ENCODE measurements at regions not wholly inside any gene's neighbourhood (a gene's known extent, or its start where the extent isn't known, plus 50 kb on each side); places are given as distances from the start of the nearest gene placed in this dataset.
"Not testable (repeated sequence)": the region's sequence is repeated elsewhere in the genome, so short reads cannot be mapped to it uniquely, and the experiment has no call there.

DNA sequence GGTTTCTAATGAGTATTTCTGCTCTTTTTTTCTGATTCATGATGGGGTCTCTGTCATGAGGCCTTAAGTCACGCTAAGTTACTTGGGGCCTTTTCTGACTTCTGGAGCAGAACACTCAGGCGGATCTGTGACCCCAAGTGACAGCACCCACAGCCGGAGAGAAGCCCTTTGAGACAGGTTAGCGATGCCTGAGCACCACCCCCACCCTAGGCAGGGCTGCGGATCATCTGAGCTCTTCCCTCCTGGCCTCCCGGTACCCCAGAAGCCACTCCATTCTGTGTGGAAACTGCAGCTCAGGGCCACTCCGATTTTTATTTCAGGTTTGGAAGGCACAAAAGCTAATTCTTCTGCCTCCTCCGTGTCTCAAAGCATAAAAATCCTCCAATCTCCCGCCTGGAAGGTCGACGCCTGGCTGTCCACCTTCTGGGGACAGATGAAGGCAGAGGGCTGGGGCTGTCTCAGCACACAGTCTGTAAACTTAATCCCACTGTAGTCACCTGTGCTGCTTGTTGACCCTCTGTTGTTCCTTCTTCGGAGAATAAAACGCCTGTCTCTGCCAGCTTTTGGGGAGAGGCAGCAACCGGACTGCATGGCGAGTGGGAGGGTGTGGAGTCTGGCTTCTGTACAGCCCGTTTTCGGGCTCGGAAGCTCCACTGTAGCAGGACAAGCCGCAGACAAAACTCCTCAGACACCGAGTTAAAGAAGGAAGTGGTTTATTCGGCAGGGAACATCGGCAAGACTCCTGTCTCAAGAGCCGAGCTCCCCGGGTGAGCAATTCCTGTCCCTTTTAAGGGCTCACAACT is 88.8 kb downstream of the SPRY4 start:
- TF ChIP-seq, protein P1, sequence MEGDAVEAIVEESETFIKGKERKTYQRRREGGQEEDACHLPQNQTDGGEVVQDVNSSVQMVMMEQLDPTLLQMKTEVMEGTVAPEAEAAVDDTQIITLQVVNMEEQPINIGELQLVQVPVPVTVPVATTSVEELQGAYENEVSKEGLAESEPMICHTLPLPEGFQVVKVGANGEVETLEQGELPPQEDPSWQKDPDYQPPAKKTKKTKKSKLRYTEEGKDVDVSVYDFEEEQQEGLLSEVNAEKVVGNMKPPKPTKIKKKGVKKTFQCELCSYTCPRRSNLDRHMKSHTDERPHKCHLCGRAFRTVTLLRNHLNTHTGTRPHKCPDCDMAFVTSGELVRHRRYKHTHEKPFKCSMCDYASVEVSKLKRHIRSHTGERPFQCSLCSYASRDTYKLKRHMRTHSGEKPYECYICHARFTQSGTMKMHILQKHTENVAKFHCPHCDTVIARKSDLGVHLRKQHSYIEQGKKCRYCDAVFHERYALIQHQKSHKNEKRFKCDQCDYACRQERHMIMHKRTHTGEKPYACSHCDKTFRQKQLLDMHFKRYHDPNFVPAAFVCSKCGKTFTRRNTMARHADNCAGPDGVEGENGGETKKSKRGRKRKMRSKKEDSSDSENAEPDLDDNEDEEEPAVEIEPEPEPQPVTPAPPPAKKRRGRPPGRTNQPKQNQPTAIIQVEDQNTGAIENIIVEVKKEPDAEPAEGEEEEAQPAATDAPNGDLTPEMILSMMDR (conservative IDR thresholded peaks at IDR 0.05; ENCODE audit: low read depth, low read length) = no peak
- no peak overlapping the region for H3K4me3 ChIP-seq (ENCODE audit: low read length)
- no peak for DNase-seq (ENCODE audit: low read depth)

DNA sequence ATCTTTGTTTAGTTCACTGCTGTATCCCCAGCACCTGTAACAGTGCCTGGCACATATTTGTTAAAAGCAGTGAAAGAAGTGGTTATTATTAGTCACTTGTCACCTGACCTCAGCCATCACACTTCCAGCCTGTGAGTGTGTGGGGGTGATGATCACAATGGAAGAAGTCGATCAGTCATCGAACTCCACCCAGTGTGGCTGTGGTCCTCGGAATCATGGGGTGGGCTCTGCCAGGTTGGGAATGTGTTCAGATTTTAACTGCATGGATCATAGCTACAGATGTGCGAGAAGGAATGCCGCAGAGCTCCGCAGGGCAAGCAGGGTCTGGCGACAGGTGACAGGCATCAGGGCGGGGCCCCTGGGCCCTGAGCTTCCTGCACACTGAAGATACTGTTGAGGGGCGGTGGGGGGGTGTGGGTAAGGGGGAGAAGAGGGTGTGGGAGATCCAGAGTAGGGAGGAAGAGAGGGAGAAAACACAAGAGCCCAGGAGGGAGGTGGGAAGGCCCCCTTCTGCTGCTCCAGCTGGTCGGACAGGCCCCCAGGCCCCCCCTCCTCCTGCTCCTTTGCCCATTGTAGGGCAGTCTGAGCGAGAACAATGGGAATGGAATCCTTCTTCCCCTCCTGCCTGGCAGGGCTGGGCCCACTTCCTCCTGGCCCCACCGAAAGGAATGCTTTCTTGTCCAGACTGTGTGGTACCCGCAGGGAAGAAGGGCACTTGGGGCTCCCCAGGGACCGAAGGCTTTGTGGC is 89.6 kb downstream of the SPRY4 start:
- DNase-seq (ENCODE audit: low read depth) = no peak
- no peak overlapping the region for H3K4me3 ChIP-seq (ENCODE audit: low read length)
- TF ChIP-seq, protein P1 (conservative IDR thresholded peaks at IDR 0.05; ENCODE audit: low read depth, low read length) = no peak

DNA sequence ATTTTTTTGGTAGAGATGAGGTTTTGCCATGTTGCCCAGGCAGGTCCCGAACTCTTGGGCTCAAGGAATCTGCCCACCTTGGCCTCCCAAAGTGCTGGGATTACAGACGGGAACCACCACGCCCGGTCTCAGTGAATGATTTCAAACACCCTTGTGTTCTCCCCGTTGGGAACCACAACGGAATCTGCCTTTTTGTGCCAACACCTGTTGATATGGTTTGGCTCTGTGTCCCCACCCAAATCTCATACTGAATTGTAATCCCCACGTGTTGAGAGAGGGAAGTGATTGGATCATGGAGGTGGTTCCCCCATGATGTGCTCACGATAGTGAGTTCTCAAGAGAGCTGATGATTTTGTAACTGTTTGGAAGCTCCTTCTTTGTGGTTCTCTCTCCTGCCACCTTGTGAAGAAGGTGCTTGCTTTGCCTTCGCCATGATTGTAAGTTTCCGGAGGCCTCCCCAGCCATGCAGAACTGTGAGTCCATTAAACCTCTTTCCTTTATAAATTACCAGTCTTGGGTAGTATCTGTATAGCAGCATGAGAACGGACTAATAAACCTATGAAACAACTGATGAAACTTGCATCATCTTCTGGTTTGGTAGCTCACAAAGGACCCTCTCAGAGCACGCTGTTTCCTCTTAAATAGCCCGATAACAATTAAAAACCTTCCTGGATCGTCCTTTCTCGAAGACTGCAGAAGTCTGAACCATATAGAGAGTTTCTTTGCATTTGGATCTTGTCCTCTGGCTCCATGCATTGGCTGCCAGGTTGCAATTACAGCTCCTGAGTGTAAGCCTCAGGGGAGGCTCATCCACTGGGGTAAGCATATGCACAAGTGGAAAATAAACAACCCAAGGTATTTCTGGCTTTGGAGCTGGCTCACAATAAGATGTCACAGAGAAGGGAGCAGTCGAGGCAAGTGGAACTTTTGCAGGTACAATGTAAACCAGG is 91.5 kb downstream of the SPRY4 start:
- DNase-seq (ENCODE audit: low read depth) = no peak
- TF ChIP-seq, protein P1 (conservative IDR thresholded peaks at IDR 0.05; ENCODE audit: low read depth, low read length) = no peak
- H3K4me3 ChIP-seq (ENCODE audit: low read length) = no peak overlapping the region

DNA sequence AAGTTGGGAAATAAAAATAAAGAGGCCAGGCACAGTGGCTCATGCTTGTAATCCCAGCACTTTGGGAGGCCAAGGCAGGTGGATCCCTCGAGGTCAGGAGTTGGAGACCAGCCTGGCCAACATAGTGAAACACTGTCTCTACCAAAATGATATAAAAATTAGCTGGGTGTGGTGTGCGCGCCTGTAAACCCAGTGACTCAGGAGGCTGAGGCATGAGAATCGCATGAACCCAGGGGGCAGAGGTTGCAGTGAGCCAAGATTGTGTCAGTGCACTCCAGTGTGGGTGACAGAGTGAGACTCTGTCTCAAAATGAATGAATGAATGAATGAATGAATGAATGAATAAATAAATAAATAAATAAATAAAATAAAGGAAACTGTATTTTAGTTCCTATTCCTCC is 93.9 kb downstream of the SPRY4 start:
- not testable (repeated sequence) for H3K4me3 ChIP-seq (ENCODE audit: low read length); DNase-seq (ENCODE audit: low read depth)

DNA sequence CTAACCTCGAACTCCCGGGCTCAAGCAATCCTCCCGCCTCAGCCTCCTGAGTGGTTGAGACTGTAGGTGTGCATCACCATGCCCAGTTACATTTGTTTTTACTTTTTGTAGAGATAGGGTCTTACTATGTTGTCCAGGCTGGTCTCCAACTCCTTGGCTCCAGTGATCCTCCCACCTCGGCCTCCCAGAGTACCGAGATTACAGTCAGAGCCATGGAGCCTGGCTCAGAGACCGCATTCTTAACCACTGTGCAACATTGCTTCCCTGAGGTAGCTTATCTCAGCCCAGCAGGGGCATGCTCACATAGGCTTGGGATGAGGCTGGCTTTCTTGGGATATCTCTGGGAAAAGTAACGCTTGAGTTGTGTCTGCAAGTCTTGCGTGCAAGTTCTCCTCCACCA is 99.7 kb downstream of the SPRY4 start:
- TF ChIP-seq, protein P1 (conservative IDR thresholded peaks at IDR 0.05; ENCODE audit: low read depth, low read length) = no peak
- no peak for DNase-seq (ENCODE audit: low read depth)
- no peak overlapping the region for H3K4me3 ChIP-seq (ENCODE audit: low read length)

DNA sequence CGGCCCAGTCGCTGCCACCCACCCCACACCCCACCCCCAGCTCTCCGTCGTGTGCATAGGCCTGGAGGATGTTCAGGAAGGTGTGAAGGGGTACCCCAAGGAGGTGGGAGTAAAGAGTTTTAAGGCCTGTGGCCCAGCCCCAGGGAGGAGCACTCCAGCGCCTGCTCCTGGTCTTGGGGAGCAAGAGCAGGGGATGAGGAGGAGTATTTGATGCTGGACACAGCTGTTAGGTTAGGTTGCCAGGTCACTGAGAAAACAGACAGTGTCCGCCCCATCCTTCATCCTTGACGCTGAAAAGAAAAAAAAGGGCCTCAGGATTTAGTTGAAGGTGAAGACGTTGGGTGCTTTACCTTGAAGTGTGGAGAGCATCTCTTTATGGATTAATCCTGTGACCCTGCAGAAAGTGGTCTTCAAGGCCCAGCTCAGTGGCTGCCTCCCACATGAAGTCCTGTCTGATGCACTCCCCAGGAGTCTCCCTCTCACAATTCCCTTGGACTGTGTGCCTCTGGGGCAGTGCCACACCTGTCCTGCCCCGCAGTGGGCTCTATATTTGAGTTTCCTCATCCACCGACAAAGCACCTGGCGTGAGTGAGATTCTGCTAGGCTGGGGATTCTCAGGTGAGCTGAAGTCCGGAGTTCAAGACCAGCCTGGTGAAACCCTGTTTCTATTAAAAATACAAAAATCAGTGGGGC is 101.8 kb downstream of the SPRY4 start:
- TF ChIP-seq, protein P1 (conservative IDR thresholded peaks at IDR 0.05; ENCODE audit: low read depth, low read length) = no peak
- H3K4me3 ChIP-seq (ENCODE audit: low read length) = no peak overlapping the region
- DNase-seq (ENCODE audit: low read depth) = no peak

Measured in retinal pigment epithelial cell (primary cell).